Activated naive CD8-positive, alpha-beta T cell treated with anti-CD3 and anti-CD28 coated beads, Interleukin-2, amount 50 U/mL, for 24 hours (primary cell): ENCODE measurements at regions not wholly inside any gene's neighbourhood (a gene's known extent, or its start where the extent isn't known, plus 50 kb on each side); places are given as distances from the start of the nearest gene placed in this dataset.

ENCODE experiments used
- ATAC-seq: fragments of 150-1000 bp; cut with Tn5 transposase; one replicate; pipeline ENCODE4 v1.10.0; 2021
- DNase-seq: peaks from one replicate; pipeline ENCODE4 v3.0.0; 2021
- H3K27ac Mint-ChIP-seq: one replicate; pipeline ENCODE4 v1.8.0; 2021; ENCODE audit warnings: mild to moderate bottlenecking, mixed read lengths
- H3K27me3 Mint-ChIP-seq: one replicate; pipeline ENCODE4 v1.8.0; 2021; ENCODE audit warnings: mixed read lengths
- H3K36me3 Mint-ChIP-seq: one replicate; pipeline ENCODE4 v1.8.0; 2021; ENCODE audit warnings: low read depth, mixed read lengths
- H3K4me1 Mint-ChIP-seq: one replicate; pipeline ENCODE4 v1.8.0; 2021; ENCODE audit warnings: mixed read lengths
- H3K4me3 Mint-ChIP-seq: one replicate; pipeline ENCODE4 v1.8.0; 2021; ENCODE audit warnings: mild to moderate bottlenecking, moderate library complexity, mixed read lengths
- H3K9me3 Mint-ChIP-seq: one replicate; pipeline ENCODE4 v1.8.0; 2021; ENCODE audit warnings: mixed read lengths

- H3K27me3 Mint-ChIP-seq, result peaks cover 7% of the 10 kb centered on the region
- no peak for ATAC-seq
- no peak overlapping the region for H3K27ac Mint-ChIP-seq
- H3K4me1 Mint-ChIP-seq, result no peaks in the 10 kb centered on the region
- no peak for DNase-seq
- H3K36me3 Mint-ChIP-seq, result no peaks in the 10 kb centered on the region
- H3K4me3 Mint-ChIP-seq, result no peak overlapping the region
- peaks cover 5% of the 10 kb centered on the region for H3K9me3 Mint-ChIP-seq
Observed at GRCh38 chr7:111642373-111642772, 80.1 kb upstream of the IMMP2L start.

DNA sequence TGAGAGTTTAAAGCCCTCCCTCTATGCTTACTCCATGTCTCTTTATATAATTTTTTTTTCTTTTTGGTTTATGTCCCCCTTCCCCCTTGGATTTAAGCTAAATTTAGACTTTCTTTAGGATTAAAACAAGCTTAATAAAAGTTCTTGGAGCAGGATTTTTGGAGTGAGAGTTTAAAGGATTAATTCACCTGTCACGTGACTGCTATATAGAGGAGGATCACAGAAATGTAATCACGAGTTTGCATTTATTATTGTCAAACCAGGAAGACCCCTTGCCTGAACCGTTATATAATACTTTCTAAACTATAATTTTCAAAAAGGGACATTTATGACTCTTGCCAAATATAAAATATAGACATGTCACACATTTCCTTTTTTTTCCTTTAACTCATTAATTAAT is 78.1 kb upstream of the IMMP2L start:
- Mint-ChIP-seq H3K36me3 (no peaks in the 10 kb centered on the region), H3K27me3 (peaks cover 7% of the 10 kb centered on the region), H3K4me3 (no peak overlapping the region), H3K9me3 (peaks cover 5% of the 10 kb centered on the region), H3K27ac (no peak overlapping the region), H3K4me1 (no peaks in the 10 kb centered on the region)
- ATAC-seq (no peak), DNase-seq (no peak)

DNA sequence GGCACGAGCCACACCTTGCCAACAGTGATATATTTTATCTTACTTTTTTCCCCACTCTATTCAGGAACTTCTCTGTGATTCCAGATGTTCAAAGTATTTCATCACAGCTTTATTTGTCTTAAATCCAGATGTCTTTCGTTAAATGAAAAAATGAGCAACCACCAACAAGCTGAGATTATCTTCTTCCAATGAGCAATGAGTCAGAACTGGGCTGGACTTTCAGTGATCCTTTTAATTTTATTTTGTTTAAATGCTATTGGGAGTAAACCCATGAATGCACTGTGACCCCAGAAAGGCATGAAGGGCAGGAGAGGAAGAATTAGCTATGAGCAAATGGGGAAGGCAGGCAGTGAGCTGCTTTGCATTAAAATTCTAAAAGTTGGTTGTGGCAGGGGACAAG is 77.6 kb upstream of the IMMP2L start:
- no peaks in the 10 kb centered on the region for H3K36me3 Mint-ChIP-seq
- peaks cover under 1% of the 10 kb centered on the region for H3K9me3 Mint-ChIP-seq
- no peak overlapping the region for H3K27ac Mint-ChIP-seq
- DNase-seq (no peak), ATAC-seq (no peak)
- no peak overlapping the region for H3K4me3 Mint-ChIP-seq
- no peaks in the 10 kb centered on the region for H3K4me1 Mint-ChIP-seq
- peaks cover 7% of the 10 kb centered on the region for H3K27me3 Mint-ChIP-seq

DNA sequence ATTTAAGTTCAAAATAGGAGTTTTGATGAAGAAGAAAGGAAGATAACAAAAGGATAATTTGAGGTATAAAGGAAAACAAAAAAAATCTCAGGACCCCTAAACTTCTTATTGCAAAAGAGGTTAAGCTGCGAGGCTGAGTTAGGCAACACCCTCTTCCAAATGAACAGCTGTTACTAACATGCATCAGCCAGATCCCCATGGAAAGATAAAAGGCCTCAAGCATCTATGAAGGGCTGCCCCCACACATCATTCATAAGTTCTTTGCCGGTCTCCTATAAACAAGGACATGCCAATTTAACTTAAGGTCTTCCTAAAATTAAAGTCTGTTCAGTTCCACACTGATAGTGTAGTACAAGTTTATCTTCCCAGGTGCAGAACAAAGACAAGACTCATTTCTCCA is 75.8 kb upstream of the IMMP2L start:
- no peak overlapping the region for H3K27ac Mint-ChIP-seq
- peaks cover 12% of the 10 kb centered on the region for H3K27me3 Mint-ChIP-seq
- no peak overlapping the region for H3K4me3 Mint-ChIP-seq
- no peaks in the 10 kb centered on the region for H3K4me1 Mint-ChIP-seq
- ATAC-seq, result no peak
- H3K9me3 Mint-ChIP-seq, result no peaks in the 10 kb centered on the region
- H3K36me3 Mint-ChIP-seq, result no peaks in the 10 kb centered on the region
- DNase-seq, result no peak

DNA sequence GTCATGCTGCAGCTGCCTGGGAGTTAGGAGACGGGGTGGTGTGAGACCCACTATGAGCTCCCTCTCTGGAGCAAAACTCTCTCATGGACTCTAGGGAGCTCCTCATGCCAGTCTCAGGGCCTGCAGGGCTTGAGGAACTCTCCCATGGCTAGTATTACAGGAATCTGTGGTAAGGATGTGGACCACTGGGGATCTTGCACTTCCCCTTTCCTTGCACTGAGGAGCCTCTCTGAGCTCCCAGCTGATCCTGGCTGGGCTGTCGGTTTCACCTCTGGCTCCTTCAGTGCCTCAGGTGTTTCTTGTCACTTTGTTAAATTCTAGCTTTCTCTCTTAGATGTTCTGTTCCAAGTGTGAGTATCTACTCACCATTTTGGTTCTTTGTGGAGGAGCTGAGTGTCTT is 71.6 kb upstream of the IMMP2L start:
- no peak for ATAC-seq

GRCh38 chr7:111630862-111631261 is 68.6 kb upstream of the IMMP2L start:
- H3K9me3 Mint-ChIP-seq, result peaks cover 11% of the 10 kb centered on the region
- H3K4me1 Mint-ChIP-seq, result no peaks in the 10 kb centered on the region
- DNase-seq, result no peak
- ATAC-seq, result no peak
- H3K36me3 Mint-ChIP-seq, result no peaks in the 10 kb centered on the region
- no peak overlapping the region for H3K27ac Mint-ChIP-seq
- H3K4me3 Mint-ChIP-seq, result no peak overlapping the region
- peaks cover 12% of the 10 kb centered on the region for H3K27me3 Mint-ChIP-seq

More for the DNA sequence above, 71.6 kb upstream of the IMMP2L start:
- DNase-seq, result no peak
- H3K9me3 Mint-ChIP-seq, result peaks cover 11% of the 10 kb centered on the region
- peaks cover 20% of the 10 kb centered on the region for H3K27me3 Mint-ChIP-seq
- no peak overlapping the region for H3K4me3 Mint-ChIP-seq
- no peaks in the 10 kb centered on the region for H3K36me3 Mint-ChIP-seq
- no peak overlapping the region for H3K27ac Mint-ChIP-seq
- H3K4me1 Mint-ChIP-seq, result no peaks in the 10 kb centered on the region

GRCh38 chr7:111622084-111622483 is 59.8 kb upstream of the IMMP2L start:
- peaks cover 6% of the 10 kb centered on the region for H3K27me3 Mint-ChIP-seq
- H3K4me3 Mint-ChIP-seq, result no peak overlapping the region
- H3K9me3 Mint-ChIP-seq, result no peaks in the 10 kb centered on the region
- ATAC-seq (no peak), DNase-seq (no peak)
- peaks cover under 1% of the 10 kb centered on the region for H3K36me3 Mint-ChIP-seq
- no peak overlapping the region for H3K27ac Mint-ChIP-seq
- H3K4me1 Mint-ChIP-seq, result no peaks in the 10 kb centered on the region
